ENCODE measurements at regions not wholly inside any gene's neighbourhood (a gene's known extent, or its start where the extent isn't known, plus 50 kb on each side); places are given as distances from the start of the nearest gene placed in this dataset.

GRCh38 chr1:50292276-50292675, 131.0 kb downstream of the DMRTA2 start:
- DNase-seq: no peak

- no peak for DNase-seq
Measured at GRCh38 chr1:50289495-50289894, 133.7 kb downstream of the DMRTA2 start.

GRCh38 chr1:50285994-50286393, 137.2 kb downstream of the DMRTA2 start:
- no peak for DNase-seq

GRCh38 chr1:50279622-50280330, 143.5 kb downstream of the DMRTA2 start:
- peak; percentile 2 for DNase-seq

GRCh38 chr1:50278961-50279360, 144.3 kb downstream of the DMRTA2 start:
- DNase-seq: no peak

- DNase-seq: no peak
Measured at GRCh38 chr1:50278410-50278809, 144.8 kb downstream of the DMRTA2 start.

GRCh38 chr1:50275566-50275965, 147.7 kb downstream of the DMRTA2 start:
- DNase-seq: no peak

GRCh38 chr1:50272912-50273311, 150.3 kb downstream of the DMRTA2 start:
- no peak for DNase-seq

- peak; percentile 1 for DNase-seq
Measured at GRCh38 chr1:50271968-50272578, 151.2 kb downstream of the DMRTA2 start.

GRCh38 chr1:50271337-50271736, 151.9 kb downstream of the DMRTA2 start:
- DNase-seq: no peak

GRCh38 chr1:50270926-50271325, 152.3 kb downstream of the DMRTA2 start:
- no peak for DNase-seq

- DNase-seq: peak; percentile 7
Measured at GRCh38 chr1:50268049-50268448, 155.2 kb downstream of the DMRTA2 start.

GRCh38 chr1:50266509-50266908, 156.7 kb downstream of the DMRTA2 start:
- DNase-seq: peak; percentile 48

GRCh38 chr1:50265790-50266314, 157.1 kb downstream of the ELAVL4 start:
- DNase-seq: peak; percentile 57

- no peak for DNase-seq
Measured at GRCh38 chr1:50264590-50264989, 155.9 kb downstream of the ELAVL4 start.

GRCh38 chr1:50262436-50262835, 153.7 kb downstream of the ELAVL4 start:
- no peak for DNase-seq

GRCh38 chr1:50261951-50262350, 153.2 kb downstream of the ELAVL4 start:
- no peak for DNase-seq

GRCh38 chr1:50257940-50258685, 149.4 kb downstream of the ELAVL4 start:
- DNase-seq: no peak

- no peak for DNase-seq
Measured at GRCh38 chr1:50257029-50257428, 148.3 kb downstream of the ELAVL4 start.
